GM23338 (cell line): ENCODE measurements at regions not wholly inside any gene's neighbourhood (a gene's known extent, or its start where the extent isn't known, plus 50 kb on each side); places are given as distances from the start of the nearest gene placed in this dataset.

Experiments used
- ATAC-seq: fragments of 200-7000 bp; cut with Tn5 transposase; 3 replicates; pipeline ENCODE4 v1.9.1; 2020
- DNase-seq: peaks from one replicate; pipeline ENCODE4 v3.0.0-alpha.2; 2015; ENCODE audit warnings: low spot score
- H2AFZ ChIP-seq: fragments of 200-600 bp; sonication (generic); 2 replicates; pipeline ENCODE4 v1.8.0; 2016; ENCODE audit warnings: antibody characterized with exemption, mild to moderate bottlenecking, moderate library complexity
- H3F3A ChIP-seq: fragments of 200-600 bp; sonication (generic); replicated peaks from 2 replicates; pipeline ENCODE4 v1.8.0; 2017; ENCODE audit warnings: antibody characterized with exemption, mixed run types, low read depth
- H3K27ac ChIP-seq: fragments of 200-600 bp; sonication (generic); 2 replicates; pipeline ENCODE4 v1.6.1; 2016; ENCODE audit warnings: low read depth
- H3K27me3 ChIP-seq: fragments of 200-600 bp; sonication (generic); 2 replicates; pipeline ENCODE4 v1.8.0; 2016; ENCODE audit warnings: mild to moderate bottlenecking, mixed run types, moderate library complexity; ENCODE audit not compliant: insufficient read depth
- H3K36me3 ChIP-seq: fragments of 200-600 bp; sonication (generic); 2 replicates; pipeline ENCODE4 v1.8.0; 2016; ENCODE audit warnings: mild to moderate bottlenecking; ENCODE audit not compliant: insufficient read depth
- H3K4me1 ChIP-seq: fragments of 200-600 bp; sonication (generic); 2 replicates; pipeline ENCODE4 v1.8.0; 2016; ENCODE audit warnings: mild to moderate bottlenecking, moderate library complexity; ENCODE audit not compliant: insufficient read depth
- H3K4me2 ChIP-seq: fragments of 200-600 bp; sonication (generic); 2 replicates; pipeline ENCODE4 v1.7.1; 2017; ENCODE audit warnings: mixed run types
- H3K4me3 ChIP-seq: fragments of 200-600 bp; sonication (generic); 2 replicates; pipeline ENCODE4 v1.6.1; 2016; ENCODE audit warnings: mixed run types
- H3K79me2 ChIP-seq: fragments of 200-600 bp; sonication (generic); replicated peaks from 2 replicates; pipeline ENCODE4 v1.8.0; 2017; ENCODE audit warnings: mild to moderate bottlenecking; ENCODE audit not compliant: insufficient read depth
- H3K9me2 ChIP-seq: fragments of 200-600 bp; sonication (generic); 2 replicates; pipeline ENCODE4 v1.8.0; 2017; ENCODE audit not compliant: insufficient read depth
- H4K20me1 ChIP-seq: fragments of 200-600 bp; sonication (generic); replicated peaks from 2 replicates; pipeline ENCODE4 v1.8.0; 2017; ENCODE audit warnings: mild to moderate bottlenecking; ENCODE audit not compliant: insufficient read depth
- H3K27ac Mint-ChIP-seq: 2 replicates; pipeline ENCODE4 v1.8.0; 2020; ENCODE audit warnings: inconsistent platforms, mild to moderate bottlenecking, moderate library complexity, mixed read lengths
- H3K27me3 Mint-ChIP-seq: 3 replicates; pipeline ENCODE4 v1.8.0; 2022; ENCODE audit warnings: low read depth, mild to moderate bottlenecking, moderate library complexity, mixed read lengths, inconsistent platforms; ENCODE audit not compliant: insufficient read depth, poor library complexity
- H3K36me3 Mint-ChIP-seq: 3 replicates; pipeline ENCODE4 v1.8.0; 2021; ENCODE audit warnings: low read depth, mild to moderate bottlenecking, inconsistent platforms, moderate library complexity, mixed read lengths
- H3K4me1 Mint-ChIP-seq: 3 replicates; pipeline ENCODE4 v1.8.0; 2020; ENCODE audit warnings: mild to moderate bottlenecking, inconsistent platforms, mixed read lengths
- H3K4me3 Mint-ChIP-seq: 3 replicates; pipeline ENCODE4 v1.8.0; 2021; ENCODE audit warnings: moderate library complexity, mild to moderate bottlenecking, inconsistent platforms, mixed read lengths
- H3K9me3 Mint-ChIP-seq: 3 replicates; pipeline ENCODE4 v1.8.0; 2020; ENCODE audit warnings: moderate library complexity, mild to moderate bottlenecking, inconsistent platforms, mixed read lengths
- CTCF ChIP-seq, 2 experiments: fragments of 200-600 bp in 1 of 2; sonication (generic) in 1 of 2; conservative IDR thresholded peaks; 2 replicates each; pipeline versions ENCODE4 v1.5.1 to v1.6.1; 2016 to 2017; ENCODE audit warnings: antibody characterized with exemption in 2 of 2, low read depth in 2 of 2, mild to moderate bottlenecking in 2 of 2, moderate library complexity in 1 of 2
- JUNB ChIP-seq: IDR thresholded peaks from one replicate; pipeline ENCODE4 v1.6.1; 2016; ENCODE audit warnings: antibody characterized with exemption; ENCODE audit not compliant: unreplicated experiment
- NANOG ChIP-seq: IDR thresholded peaks from 2 replicates; pipeline ENCODE4 v1.6.1; 2016; ENCODE audit warnings: antibody characterized with exemption, borderline replicate concordance
- POLR2AphosphoS5 ChIP-seq: IDR thresholded peaks from 2 replicates; pipeline ENCODE4 v1.6.1; 2016; ENCODE audit warnings: antibody characterized with exemption, low read depth
- ZNF114 ChIP-seq: fragments of 250-450 bp; sonication (Bioruptor Pico); IDR thresholded peaks from 2 replicates; pipeline ENCODE4 v1.5.0; 2020; ENCODE audit warnings: mild to moderate bottlenecking, moderate library complexity
- ZNF331 ChIP-seq: fragments of 250-450 bp; sonication (Bioruptor Pico); IDR thresholded peaks from 2 replicates; pipeline ENCODE4 v1.5.0; 2020; ENCODE audit warnings: low read depth, mild to moderate bottlenecking, moderate library complexity
- TF ChIP-seq, protein P1 (sequence below): fragments of 250-450 bp; sonication (Bioruptor Pico); IDR thresholded peaks from 2 replicates; pipeline ENCODE4 v1.5.0; 2020; ENCODE audit warnings: mild to moderate bottlenecking, moderate library complexity

- TF ChIP-seq NANOG (no peak), ZNF331 (CRISPR knock-in tag) (no peak), JUNB (no peak)
- TF ChIP-seq, protein P1, sequence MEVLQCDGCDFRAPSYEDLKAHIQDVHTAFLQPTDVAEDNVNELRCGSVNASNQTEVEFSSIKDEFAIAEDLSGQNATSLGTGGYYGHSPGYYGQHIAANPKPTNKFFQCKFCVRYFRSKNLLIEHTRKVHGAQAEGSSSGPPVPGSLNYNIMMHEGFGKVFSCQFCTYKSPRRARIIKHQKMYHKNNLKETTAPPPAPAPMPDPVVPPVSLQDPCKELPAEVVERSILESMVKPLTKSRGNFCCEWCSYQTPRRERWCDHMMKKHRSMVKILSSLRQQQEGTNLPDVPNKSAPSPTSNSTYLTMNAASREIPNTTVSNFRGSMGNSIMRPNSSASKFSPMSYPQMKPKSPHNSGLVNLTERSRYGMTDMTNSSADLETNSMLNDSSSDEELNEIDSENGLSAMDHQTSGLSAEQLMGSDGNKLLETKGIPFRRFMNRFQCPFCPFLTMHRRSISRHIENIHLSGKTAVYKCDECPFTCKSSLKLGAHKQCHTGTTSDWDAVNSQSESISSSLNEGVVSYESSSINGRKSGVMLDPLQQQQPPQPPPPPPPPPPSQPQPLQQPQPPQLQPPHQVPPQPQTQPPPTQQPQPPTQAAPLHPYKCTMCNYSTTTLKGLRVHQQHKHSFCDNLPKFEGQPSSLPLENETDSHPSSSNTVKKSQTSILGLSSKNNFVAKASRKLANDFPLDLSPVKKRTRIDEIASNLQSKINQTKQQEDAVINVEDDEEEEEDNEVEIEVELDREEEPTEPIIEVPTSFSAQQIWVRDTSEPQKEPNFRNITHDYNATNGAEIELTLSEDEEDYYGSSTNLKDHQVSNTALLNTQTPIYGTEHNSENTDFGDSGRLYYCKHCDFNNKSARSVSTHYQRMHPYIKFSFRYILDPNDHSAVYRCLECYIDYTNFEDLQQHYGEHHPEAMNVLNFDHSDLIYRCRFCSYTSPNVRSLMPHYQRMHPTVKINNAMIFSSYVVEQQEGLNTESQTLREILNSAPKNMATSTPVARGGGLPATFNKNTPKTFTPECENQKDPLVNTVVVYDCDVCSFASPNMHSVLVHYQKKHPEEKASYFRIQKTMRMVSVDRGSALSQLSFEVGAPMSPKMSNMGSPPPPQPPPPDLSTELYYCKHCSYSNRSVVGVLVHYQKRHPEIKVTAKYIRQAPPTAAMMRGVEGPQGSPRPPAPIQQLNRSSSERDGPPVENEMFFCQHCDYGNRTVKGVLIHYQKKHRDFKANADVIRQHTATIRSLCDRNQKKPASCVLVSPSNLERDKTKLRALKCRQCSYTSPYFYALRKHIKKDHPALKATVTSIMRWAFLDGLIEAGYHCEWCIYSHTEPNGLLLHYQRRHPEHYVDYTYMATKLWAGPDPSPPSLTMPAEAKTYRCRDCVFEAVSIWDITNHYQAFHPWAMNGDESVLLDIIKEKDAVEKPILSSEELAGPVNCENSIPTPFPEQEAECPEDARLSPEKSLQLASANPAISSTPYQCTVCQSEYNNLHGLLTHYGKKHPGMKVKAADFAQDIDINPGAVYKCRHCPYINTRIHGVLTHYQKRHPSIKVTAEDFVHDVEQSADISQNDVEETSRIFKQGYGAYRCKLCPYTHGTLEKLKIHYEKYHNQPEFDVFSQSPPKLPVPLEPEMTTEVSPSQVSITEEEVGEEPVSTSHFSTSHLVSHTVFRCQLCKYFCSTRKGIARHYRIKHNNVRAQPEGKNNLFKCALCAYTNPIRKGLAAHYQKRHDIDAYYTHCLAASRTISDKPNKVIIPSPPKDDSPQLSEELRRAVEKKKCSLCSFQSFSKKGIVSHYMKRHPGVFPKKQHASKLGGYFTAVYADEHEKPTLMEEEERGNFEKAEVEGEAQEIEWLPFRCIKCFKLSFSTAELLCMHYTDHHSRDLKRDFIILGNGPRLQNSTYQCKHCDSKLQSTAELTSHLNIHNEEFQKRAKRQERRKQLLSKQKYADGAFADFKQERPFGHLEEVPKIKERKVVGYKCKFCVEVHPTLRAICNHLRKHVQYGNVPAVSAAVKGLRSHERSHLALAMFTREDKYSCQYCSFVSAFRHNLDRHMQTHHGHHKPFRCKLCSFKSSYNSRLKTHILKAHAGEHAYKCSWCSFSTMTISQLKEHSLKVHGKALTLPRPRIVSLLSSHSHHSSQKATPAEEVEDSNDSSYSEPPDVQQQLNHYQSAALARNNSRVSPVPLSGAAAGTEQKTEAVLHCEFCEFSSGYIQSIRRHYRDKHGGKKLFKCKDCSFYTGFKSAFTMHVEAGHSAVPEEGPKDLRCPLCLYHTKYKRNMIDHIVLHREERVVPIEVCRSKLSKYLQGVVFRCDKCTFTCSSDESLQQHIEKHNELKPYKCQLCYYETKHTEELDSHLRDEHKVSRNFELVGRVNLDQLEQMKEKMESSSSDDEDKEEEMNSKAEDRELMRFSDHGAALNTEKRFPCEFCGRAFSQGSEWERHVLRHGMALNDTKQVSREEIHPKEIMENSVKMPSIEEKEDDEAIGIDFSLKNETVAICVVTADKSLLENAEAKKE (CRISPR knock-in tag), result no peak
Observed at GRCh38 chr12:87841935-87842334, 187.3 kb downstream of the C12orf50 start (continued).

- Histone ChIP-seq H3K4me1 (no peaks in the 10 kb centered on the region), H3K79me2 (no peaks in the 10 kb centered on the region), H2AFZ (no peak overlapping the region), H3K9me2 (no peaks in the 10 kb centered on the region), H3K36me3 (no peaks in the 10 kb centered on the region), H3K27ac (no peak overlapping the region), H3K4me3 (no peak overlapping the region), H3K27me3 (no peaks in the 10 kb centered on the region), H4K20me1 (no peaks in the 10 kb centered on the region), H3F3A (no peaks in the 10 kb centered on the region), H3K4me2 (no peak overlapping the region)
- no peaks in the 10 kb centered on the region for H3K36me3 Mint-ChIP-seq
- no peak overlapping the region for H3K4me3 Mint-ChIP-seq
- ATAC-seq, result no peak
- H3K27me3 Mint-ChIP-seq, result no peaks in the 10 kb centered on the region
- no peaks in the 10 kb centered on the region for H3K9me3 Mint-ChIP-seq
- no peak for DNase-seq
- H3K27ac Mint-ChIP-seq, result no peak overlapping the region
- no peaks in the 10 kb centered on the region for H3K4me1 Mint-ChIP-seq
- TF ChIP-seq POLR2AphosphoS5 (no peak), JUNB (no peak), ZNF114 (CRISPR knock-in tag) (no peak), CTCF (conservative IDR thresholded peaks at IDR 0.05; ENCODE audit: low read depth in 2 of 2) (no peak)
- TF ChIP-seq, protein P1 (CRISPR knock-in tag), result no peak
Observed at GRCh38 chr12:87836190-87836589, 193.0 kb downstream of the C12orf50 start.
